Smooth muscle cell (in vitro differentiated cells): ENCODE measurements at regions not wholly inside any gene's neighbourhood (a gene's known extent, or its start where the extent isn't known, plus 50 kb on each side); places are given as distances from the start of the nearest gene placed in this dataset.

Experiments used
- DNase-seq: peaks from one replicate; lab custom pipeline; 2025; ENCODE audit not compliant: unreplicated experiment; lab: John Stamatoyannopoulos, UW
- H2AFZ ChIP-seq: fragments of 200-600 bp; sonication (generic); 2 replicates; pipeline ENCODE4 v1.6.0; 2016; ENCODE audit warnings: antibody characterized with exemption, low read depth, mild to moderate bottlenecking
- H3F3A ChIP-seq: fragments of 200-600 bp; sonication (generic); 2 replicates; pipeline ENCODE4 v1.6.0; 2017; ENCODE audit warnings: antibody characterized with exemption, low read depth
- H3K27ac ChIP-seq: fragments of 200-600 bp; sonication (generic); 2 replicates; pipeline ENCODE4 v1.5.1; 2016; ENCODE audit warnings: low read depth, mild to moderate bottlenecking
- H3K27me3 ChIP-seq: fragments of 200-600 bp; sonication (generic); 2 replicates; pipeline ENCODE4 v1.6.1; 2016; ENCODE audit warnings: low read depth, mild to moderate bottlenecking
- H3K36me3 ChIP-seq: fragments of 200-600 bp; sonication (generic); 2 replicates; pipeline ENCODE4 v1.5.1; 2016; ENCODE audit warnings: low read depth
- H3K4me1 ChIP-seq: fragments of 200-600 bp; sonication (generic); 2 replicates; pipeline ENCODE4 v1.5.1; 2016; ENCODE audit warnings: low read depth
- H3K4me2 ChIP-seq: fragments of 200-600 bp; sonication (generic); 2 replicates; pipeline ENCODE4 v1.6.0; 2016; ENCODE audit warnings: mild to moderate bottlenecking
- H3K4me3 ChIP-seq: fragments of 200-600 bp; sonication (generic); 2 replicates; pipeline ENCODE4 v1.5.1; 2016; ENCODE audit warnings: mild to moderate bottlenecking
- H3K79me2 ChIP-seq: fragments of 200-600 bp; sonication (generic); 2 replicates; pipeline ENCODE4 v1.6.0; 2016; ENCODE audit warnings: low read depth, mild to moderate bottlenecking
- H3K9ac ChIP-seq: fragments of 200-600 bp; sonication (generic); 2 replicates; pipeline ENCODE4 v1.6.0; 2016; ENCODE audit warnings: low read depth
- H3K9me3 ChIP-seq: fragments of 200-600 bp; sonication (generic); replicated peaks from 2 replicates; pipeline ENCODE4 v1.5.1; 2016; ENCODE audit warnings: low read depth
- H4K20me1 ChIP-seq: fragments of 200-600 bp; sonication (generic); 2 replicates; pipeline ENCODE4 v1.6.0; 2016; ENCODE audit warnings: low read depth
- CTCF ChIP-seq: fragments of 200-600 bp; sonication (generic); IDR thresholded peaks from 2 replicates; pipeline ENCODE4 v1.5.1; 2017; ENCODE audit warnings: borderline replicate concordance, mild to moderate bottlenecking, antibody characterized with exemption; ENCODE audit not compliant: insufficient read depth, poor library complexity, severe bottlenecking
- WGBS: methylation state at CpG from one replicate; pipeline ENCODE4 v1.1.7; 2016; ENCODE audit warnings: low lambda C conversion rate; 5-methylcytosine and 5-hydroxymethylcytosine counted together

- Histone ChIP-seq H4K20me1 (no peaks in the 10 kb centered on the region), H3K4me3 (no peak overlapping the region), H3K4me1 (peaks cover 17% of the 10 kb centered on the region), H3K27ac (no peak overlapping the region), H3K9me3 (no peaks in the 10 kb centered on the region), H3K27me3 (no peaks in the 10 kb centered on the region), H3K9ac (no peak overlapping the region), H3K36me3 (no peaks in the 10 kb centered on the region), H3K4me2 (no peak overlapping the region), H2AFZ (no peak overlapping the region), H3F3A (no peaks in the 10 kb centered on the region), H3K79me2 (no peaks in the 10 kb centered on the region)
- TF ChIP-seq CTCF = no peak
- DNase-seq = no peak
- 96% methylated on average over 2 of the region's 2 CpGs for WGBS
Observed at GRCh38 chr4:126529997-126530396, 1102.8 kb upstream of the INTU start.

GRCh38 chr4:126530996-126531585 lies 1101.7 kb upstream of the INTU start:
- Histone ChIP-seq H3K36me3 (no peaks in the 10 kb centered on the region), H3K79me2 (no peaks in the 10 kb centered on the region), H3K4me3 (no peak overlapping the region), H3K9ac (no peak overlapping the region), H2AFZ (no peak overlapping the region), H4K20me1 (no peaks in the 10 kb centered on the region), H3K4me2 (no peak overlapping the region), H3F3A (no peaks in the 10 kb centered on the region), H3K9me3 (no peaks in the 10 kb centered on the region), H3K4me1 (peaks cover 17% of the 10 kb centered on the region), H3K27me3 (no peaks in the 10 kb centered on the region), H3K27ac (no peak overlapping the region)
- no peak for TF ChIP-seq CTCF
- no peak for DNase-seq

GRCh38 chr4:126532527-126532926 lies 1100.2 kb upstream of the INTU start:
- 83% methylated on average over 1 of the region's 1 CpG for WGBS
- no peak for TF ChIP-seq CTCF
- H3K27ac ChIP-seq = no peak overlapping the region
- no peaks in the 10 kb centered on the region for H4K20me1 ChIP-seq
- no peak overlapping the region for H3K9ac ChIP-seq
- H3K4me3 ChIP-seq = no peak overlapping the region
- H3K36me3 ChIP-seq = no peaks in the 10 kb centered on the region
- peaks cover 17% of the 10 kb centered on the region for H3K4me1 ChIP-seq
- no peak for DNase-seq
- H3K79me2 ChIP-seq = no peaks in the 10 kb centered on the region
- H3K27me3 ChIP-seq = no peaks in the 10 kb centered on the region
- no peak overlapping the region for H2AFZ ChIP-seq
- no peak overlapping the region for H3K4me2 ChIP-seq
- H3K9me3 ChIP-seq = no peaks in the 10 kb centered on the region
- no peaks in the 10 kb centered on the region for H3F3A ChIP-seq

GRCh38 chr4:126533146-126533805 lies 1099.5 kb upstream of the INTU start:
- no peak for TF ChIP-seq CTCF
- no peaks in the 10 kb centered on the region for H3K9me3 ChIP-seq
- H3K9ac ChIP-seq = no peak overlapping the region
- WGBS = 59% methylated on average over 5 of the region's 5 CpGs
- no peak overlapping the region for H2AFZ ChIP-seq
- H3K79me2 ChIP-seq = no peaks in the 10 kb centered on the region
- H3K4me1 ChIP-seq = peaks cover 17% of the 10 kb centered on the region
- no peak overlapping the region for H3K4me3 ChIP-seq
- no peak overlapping the region for H3K27ac ChIP-seq
- no peak overlapping the region for H3K4me2 ChIP-seq
- DNase-seq = no peak
- H3K36me3 ChIP-seq = no peaks in the 10 kb centered on the region
- H4K20me1 ChIP-seq = no peaks in the 10 kb centered on the region
- no peaks in the 10 kb centered on the region for H3F3A ChIP-seq
- H3K27me3 ChIP-seq = no peaks in the 10 kb centered on the region
